Fibroblast of lung (primary cell): ENCODE measurements at regions not wholly inside any gene's neighbourhood (a gene's known extent, or its start where the extent isn't known, plus 50 kb on each side); places are given as distances from the start of the nearest gene placed in this dataset.

Experiments used
- CTCF ChIP-seq, 2 donors: IDR thresholded peaks in 1 of 2; conservative IDR thresholded peaks in 1 of 2; 1 replicate in 1 of 2; 2 replicates in 1 of 2; pipeline ENCODE4 v1.5.1; 2011 to 2012; ENCODE audit warnings: low read length in 2 of 2, control low read depth in 1 of 2, inconsistent platforms in 1 of 2, low read depth in 1 of 2, mild to moderate bottlenecking in 1 of 2
- EZH2 ChIP-seq: IDR thresholded peaks from 2 replicates; pipeline ENCODE4 v1.5.1; 2012; ENCODE audit warnings: low read length, control low read depth, mild to moderate bottlenecking; ENCODE audit errors: missing control alignments

GRCh38 chr6:165807249-165807960 lies 144.4 kb upstream of the PDE10A start:
- TF ChIP-seq EZH2 (no peak), CTCF (conservative IDR thresholded peaks at IDR 0.05 in 1 of 2, IDR thresholded peaks at IDR 0.05 in 1 of 2; ENCODE audit: low read depth in 1 of 2, low read length in 2 of 2) (no peak)
